T follicular helper cell (primary cell): ENCODE measurements at regions not wholly inside any gene's neighbourhood (a gene's known extent, or its start where the extent isn't known, plus 50 kb on each side); places are given as distances from the start of the nearest gene placed in this dataset.
"Not testable (repeated sequence)": the region's sequence is repeated elsewhere in the genome, so short reads cannot be mapped to it uniquely, and the experiment has no call there.

ENCODE experiments used
- DNase-seq: peaks from one replicate; pipeline ENCODE4 v3.0.0-alpha.2; 2020; ENCODE audit warnings: low read depth

- DNase-seq, result no peak
Observed at GRCh38 chr11:116373104-116373944, 399.5 kb downstream of the BUD13 start.

- DNase-seq, result no peak
Observed at GRCh38 chr11:116371146-116371545, 401.6 kb downstream of the BUD13 start.

GRCh38 chr11:116368784-116369183 is 404.0 kb downstream of the BUD13 start:
- no peak for DNase-seq

GRCh38 chr11:116366980-116367645 is 405.7 kb downstream of the BUD13 start:
- no peak for DNase-seq

- DNase-seq, result no peak
Observed at GRCh38 chr11:116366451-116366850, 406.3 kb downstream of the BUD13 start.

- not testable (repeated sequence) for DNase-seq
Observed at GRCh38 chr11:116364925-116365324, 407.9 kb downstream of the BUD13 start.

- no peak for DNase-seq
Observed at GRCh38 chr11:116364348-116364747, 408.4 kb downstream of the BUD13 start.

- no peak for DNase-seq
Observed at GRCh38 chr11:116360221-116360941, 412.4 kb downstream of the BUD13 start.

GRCh38 chr11:116357784-116358544 is 414.8 kb downstream of the BUD13 start:
- no peak for DNase-seq

GRCh38 chr11:116356451-116356850 is 416.3 kb downstream of the BUD13 start:
- DNase-seq, result no peak

GRCh38 chr11:116355104-116355503 is 417.7 kb downstream of the BUD13 start:
- no peak for DNase-seq

- no peak for DNase-seq
Observed at GRCh38 chr11:116353589-116353988, 419.2 kb downstream of the BUD13 start.

GRCh38 chr11:116352881-116353280 is 419.9 kb downstream of the BUD13 start:
- DNase-seq, result no peak

- no peak for DNase-seq
Observed at GRCh38 chr11:116348226-116348625, 424.6 kb downstream of the BUD13 start.

GRCh38 chr11:116345575-116345974 is 427.2 kb downstream of the BUD13 start:
- no peak for DNase-seq

- no peak for DNase-seq
Observed at GRCh38 chr11:116344601-116345000, 428.2 kb downstream of the BUD13 start.

- DNase-seq, result no peak
Observed at GRCh38 chr11:116343270-116343669, 429.5 kb downstream of the BUD13 start.

GRCh38 chr11:116342148-116342547 is 430.6 kb downstream of the BUD13 start:
- DNase-seq, result no peak

- no peak for DNase-seq
Observed at GRCh38 chr11:116339306-116340098, 433.3 kb downstream of the BUD13 start.

GRCh38 chr11:116338500-116338899 is 434.3 kb downstream of the BUD13 start:
- DNase-seq, result not testable (repeated sequence)

GRCh38 chr11:116336540-116336939 is 436.2 kb downstream of the BUD13 start:
- no peak for DNase-seq
